ENCODE measurements at regions not wholly inside any gene's neighbourhood (a gene's known extent, or its start where the extent isn't known, plus 50 kb on each side); places are given as distances from the start of the nearest gene placed in this dataset.

- TF ChIP-seq CTCF (IDR thresholded peaks at IDR 0.05; ENCODE audit: low read depth, low read length, missing control alignments): no peak
- H3K4me3 ChIP-seq (replicated peaks; ENCODE audit: low read depth, low read length): no peak overlapping the region
- no peak for DNase-seq (ENCODE audit: extremely low read depth, low read depth)
Measured at GRCh38 chr2:489838-490237, 187.4 kb downstream of the TMEM18 start.

GRCh38 chr2:489084-489483 is 188.1 kb downstream of the TMEM18 start:
- DNase-seq (ENCODE audit: extremely low read depth, low read depth): no peak
- no peak overlapping the region for H3K4me3 ChIP-seq (replicated peaks; ENCODE audit: low read depth, low read length)
- TF ChIP-seq CTCF (IDR thresholded peaks at IDR 0.05; ENCODE audit: low read depth, low read length, missing control alignments): no peak

GRCh38 chr2:487186-488079 is 189.8 kb downstream of the TMEM18 start:
- no peak for TF ChIP-seq CTCF (IDR thresholded peaks at IDR 0.05; ENCODE audit: low read depth, low read length, missing control alignments)
- H3K4me3 ChIP-seq (replicated peaks; ENCODE audit: low read depth, low read length): no peak overlapping the region

GRCh38 chr2:486371-486770 is 190.8 kb downstream of the TMEM18 start:
- TF ChIP-seq CTCF (IDR thresholded peaks at IDR 0.05; ENCODE audit: low read depth, low read length, missing control alignments): no peak
- no peak for DNase-seq (ENCODE audit: extremely low read depth, low read depth)
- no peak overlapping the region for H3K4me3 ChIP-seq (replicated peaks; ENCODE audit: low read depth, low read length)

More at GRCh38 chr2:487186-488079, 189.8 kb downstream of the TMEM18 start:
- no peak for DNase-seq (ENCODE audit: extremely low read depth, low read depth)

- H3K4me3 ChIP-seq (replicated peaks; ENCODE audit: low read depth, low read length): no peak overlapping the region
- TF ChIP-seq CTCF (IDR thresholded peaks at IDR 0.05; ENCODE audit: low read depth, low read length, missing control alignments): no peak
- DNase-seq (ENCODE audit: extremely low read depth, low read depth): no peak
Measured at GRCh38 chr2:481388-481787, 193.5 kb upstream of the ALKAL2 start.

- TF ChIP-seq CTCF (IDR thresholded peaks at IDR 0.05; ENCODE audit: low read depth, low read length, missing control alignments): no peak
- H3K4me3 ChIP-seq (replicated peaks; ENCODE audit: low read depth, low read length): no peak overlapping the region
- no peak for DNase-seq (ENCODE audit: extremely low read depth, low read depth)
Measured at GRCh38 chr2:479490-480176, 191.7 kb upstream of the ALKAL2 start.
